Liver (tissue), 8 donors: ENCODE measurements at regions not wholly inside any gene's neighbourhood (a gene's known extent, or its start where the extent isn't known, plus 50 kb on each side); places are given as distances from the start of the nearest gene placed in this dataset.

ENCODE experiments used
- DNase-seq: peaks from one replicate; pipeline ENCODE4 v3.0.0-alpha.2; 2017; ENCODE audit warnings: low spot score
- H3K27ac ChIP-seq, 2 donors: one replicate each; pipeline ENCODE4 v1.7.0; 2013; ENCODE audit warnings: inconsistent platforms in 2 of 2, low read length in 2 of 2, control low read depth in 1 of 2, low read depth in 1 of 2, mild to moderate bottlenecking in 1 of 2
- H3K27me3 ChIP-seq, 4 donors: one replicate each; pipeline versions ENCODE4 v1.6.1 to v1.7.0; 2013; ENCODE audit warnings: low read length in 3 of 4, inconsistent platforms in 1 of 4, mild to moderate bottlenecking in 1 of 4, moderate library complexity in 1 of 4; ENCODE audit not compliant: control insufficient read depth in 4 of 4, insufficient read depth in 4 of 4
- H3K36me3 ChIP-seq, 4 donors: one replicate each; pipeline versions ENCODE4 v1.6.1 to v1.7.0; 2013; ENCODE audit warnings: low read length in 3 of 4, mild to moderate bottlenecking in 3 of 4, low read depth in 1 of 4, moderate library complexity in 1 of 4; ENCODE audit not compliant: control insufficient read depth in 4 of 4, insufficient read depth in 3 of 4
- H3K4me1 ChIP-seq, 4 donors: one replicate each; pipeline versions ENCODE4 v1.6.1 to v1.7.0; 2013; ENCODE audit warnings: low read length in 3 of 4, mild to moderate bottlenecking in 3 of 4, moderate library complexity in 1 of 4; ENCODE audit not compliant: control insufficient read depth in 4 of 4, insufficient read depth in 4 of 4
- H3K4me3 ChIP-seq, 3 donors: one replicate each; pipeline versions ENCODE4 v1.6.1 to v1.7.0; 2013; ENCODE audit warnings: low read length in 3 of 3, control low read depth in 1 of 3, low read depth in 1 of 3, mild to moderate bottlenecking in 1 of 3
- H3K9ac ChIP-seq, 2 donors: one replicate each; pipeline ENCODE4 v1.7.0; 2013; ENCODE audit warnings: low read length in 2 of 2, mild to moderate bottlenecking in 2 of 2, moderate library complexity in 2 of 2, control low read depth in 1 of 2, low read depth in 1 of 2
- H3K9me3 ChIP-seq, 4 donors: one replicate each; pipeline versions ENCODE4 v1.6.1 to v1.7.0; 2013; ENCODE audit warnings: low read length in 3 of 4; ENCODE audit not compliant: control insufficient read depth in 4 of 4
- CTCF ChIP-seq: fragments of 150-350 bp; IDR thresholded peaks from 2 replicates; pipeline ENCODE4 v1.5.1; 2017; ENCODE audit warnings: improper control_type of control experiment, low read depth, low read length; ENCODE audit not compliant: missing input control
- EGR1 ChIP-seq, 2 donors: IDR thresholded peaks; 2 replicates each; pipeline ENCODE4 v1.6.1; 2016 to 2018; ENCODE audit warnings: antibody characterized with exemption in 2 of 2, low read depth in 2 of 2
- FOXA1 ChIP-seq: IDR thresholded peaks from 2 replicates; pipeline ENCODE4 v1.6.1; 2016; ENCODE audit warnings: antibody characterized with exemption
- FOXA2 ChIP-seq: IDR thresholded peaks from 2 replicates; pipeline ENCODE4 v1.6.1; 2016; ENCODE audit warnings: antibody characterized with exemption
- GABPA ChIP-seq, 2 donors: IDR thresholded peaks in 1 of 2; conservative IDR thresholded peaks in 1 of 2; 2 replicates each; pipeline ENCODE4 v1.6.1; 2016; ENCODE audit warnings: antibody characterized with exemption in 2 of 2, mild to moderate bottlenecking in 1 of 2, moderate library complexity in 1 of 2
- HNF4A ChIP-seq, 2 donors: conservative IDR thresholded peaks; 2 replicates each; pipeline ENCODE4 v1.6.1; 2016; ENCODE audit warnings: antibody characterized with exemption in 2 of 2, mild to moderate bottlenecking in 2 of 2
- HNF4G ChIP-seq: IDR thresholded peaks from 2 replicates; pipeline ENCODE4 v1.6.1; 2016; ENCODE audit warnings: antibody characterized with exemption
- JUND ChIP-seq, 2 donors: IDR thresholded peaks; 2 replicates each; pipeline ENCODE4 v1.6.1; 2016; ENCODE audit warnings: antibody characterized with exemption in 2 of 2
- MAX ChIP-seq: IDR thresholded peaks from 2 replicates; pipeline ENCODE4 v1.6.1; 2016; ENCODE audit warnings: antibody characterized with exemption
- NR2F2 ChIP-seq: IDR thresholded peaks from 2 replicates; pipeline ENCODE4 v1.6.1; 2016; ENCODE audit warnings: antibody characterized with exemption
- RAD21 ChIP-seq, 2 donors: IDR thresholded peaks; 2 replicates each; pipeline ENCODE4 v1.6.1; 2016; ENCODE audit warnings: antibody characterized with exemption in 2 of 2, mild to moderate bottlenecking in 2 of 2
- RXRA ChIP-seq, 2 donors: IDR thresholded peaks; 2 replicates each; pipeline ENCODE4 v1.6.1; 2017 to 2018; ENCODE audit warnings: antibody characterized with exemption in 2 of 2, mild to moderate bottlenecking in 1 of 2
- SP1 ChIP-seq: IDR thresholded peaks from 2 replicates; pipeline ENCODE4 v1.6.1; 2018; ENCODE audit warnings: antibody characterized with exemption, mild to moderate bottlenecking
- TAF1 ChIP-seq: conservative IDR thresholded peaks from 2 replicates; pipeline ENCODE4 v1.6.1; 2016; ENCODE audit warnings: antibody characterized with exemption, mild to moderate bottlenecking
- YY1 ChIP-seq: IDR thresholded peaks from 2 replicates; pipeline ENCODE4 v1.6.1; 2016; ENCODE audit warnings: antibody characterized with exemption, mild to moderate bottlenecking
- ZBTB33 ChIP-seq: IDR thresholded peaks from 2 replicates; pipeline ENCODE4 v1.6.1; 2016; ENCODE audit warnings: antibody characterized with exemption
- WGBS: extraction: QIAGEN DNeasy Blood & Tissue Kit; methylation state at CpG from one replicate; pipeline ENCODE4 v1.1.7; 2013; 5-methylcytosine and 5-hydroxymethylcytosine counted together
- TF ChIP-seq, protein P1 (sequence below): IDR thresholded peaks from 2 replicates; pipeline ENCODE4 v1.6.1; 2016; ENCODE audit warnings: antibody characterized with exemption
- TF ChIP-seq, protein P2 (sequence below): IDR thresholded peaks from 2 replicates; pipeline ENCODE4 v1.6.1; 2016; ENCODE audit warnings: antibody characterized with exemption, mild to moderate bottlenecking
- donor health status: healthy.
- donor health status: healthy.
- donor health status: healthy.
- donor health status: healthy.
- donor health status: healthy.

DNA sequence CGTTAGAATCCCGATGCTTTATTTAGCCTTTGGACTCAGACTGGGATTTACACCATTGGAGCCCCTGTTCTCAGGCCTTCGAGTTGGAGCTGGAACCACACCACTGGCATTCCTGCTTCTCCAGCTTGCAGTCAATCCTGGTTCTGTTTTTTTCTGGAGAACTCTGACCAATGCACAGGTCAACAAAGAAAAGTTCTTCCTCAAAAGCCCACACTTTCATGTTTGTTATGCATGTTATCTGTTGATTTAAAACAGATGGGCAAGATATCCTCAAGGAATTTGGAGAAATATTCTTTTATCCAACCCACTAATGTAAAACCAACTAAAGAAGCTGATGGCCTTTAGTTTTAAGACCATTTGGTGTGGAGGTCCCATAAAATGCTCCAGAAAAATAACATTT, 205.7 kb downstream of the ANKRD60 start:
- Histone ChIP-seq H3K4me1 (no peaks in the 10 kb centered on the region), H3K9me3 (no peaks in the 10 kb centered on the region), H3K4me3 (no peak overlapping the region), H3K9ac (no peak overlapping the region), H3K27ac (no peak overlapping the region), H3K27me3 (peaks cover 0 to 2% (median 0%) of the 10 kb centered on the region in 4 donors), H3K36me3 (no peaks in the 10 kb centered on the region)
- no peak for DNase-seq
- no peak for TF ChIP-seq FOXA1
- TF ChIP-seq RAD21 (IDR thresholded peaks at IDR 0.05) = no peak
- no peak for TF ChIP-seq TAF1
- no peak for TF ChIP-seq JUND (IDR thresholded peaks at IDR 0.05)
- TF ChIP-seq HNF4G = no peak
- no peak for TF ChIP-seq ZBTB33
- TF ChIP-seq, protein P1, sequence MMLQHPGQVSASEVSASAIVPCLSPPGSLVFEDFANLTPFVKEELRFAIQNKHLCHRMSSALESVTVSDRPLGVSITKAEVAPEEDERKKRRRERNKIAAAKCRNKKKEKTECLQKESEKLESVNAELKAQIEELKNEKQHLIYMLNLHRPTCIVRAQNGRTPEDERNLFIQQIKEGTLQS = no peak
- TF ChIP-seq MAX = no peak
- no peak for TF ChIP-seq NR2F2
- TF ChIP-seq, protein P2, sequence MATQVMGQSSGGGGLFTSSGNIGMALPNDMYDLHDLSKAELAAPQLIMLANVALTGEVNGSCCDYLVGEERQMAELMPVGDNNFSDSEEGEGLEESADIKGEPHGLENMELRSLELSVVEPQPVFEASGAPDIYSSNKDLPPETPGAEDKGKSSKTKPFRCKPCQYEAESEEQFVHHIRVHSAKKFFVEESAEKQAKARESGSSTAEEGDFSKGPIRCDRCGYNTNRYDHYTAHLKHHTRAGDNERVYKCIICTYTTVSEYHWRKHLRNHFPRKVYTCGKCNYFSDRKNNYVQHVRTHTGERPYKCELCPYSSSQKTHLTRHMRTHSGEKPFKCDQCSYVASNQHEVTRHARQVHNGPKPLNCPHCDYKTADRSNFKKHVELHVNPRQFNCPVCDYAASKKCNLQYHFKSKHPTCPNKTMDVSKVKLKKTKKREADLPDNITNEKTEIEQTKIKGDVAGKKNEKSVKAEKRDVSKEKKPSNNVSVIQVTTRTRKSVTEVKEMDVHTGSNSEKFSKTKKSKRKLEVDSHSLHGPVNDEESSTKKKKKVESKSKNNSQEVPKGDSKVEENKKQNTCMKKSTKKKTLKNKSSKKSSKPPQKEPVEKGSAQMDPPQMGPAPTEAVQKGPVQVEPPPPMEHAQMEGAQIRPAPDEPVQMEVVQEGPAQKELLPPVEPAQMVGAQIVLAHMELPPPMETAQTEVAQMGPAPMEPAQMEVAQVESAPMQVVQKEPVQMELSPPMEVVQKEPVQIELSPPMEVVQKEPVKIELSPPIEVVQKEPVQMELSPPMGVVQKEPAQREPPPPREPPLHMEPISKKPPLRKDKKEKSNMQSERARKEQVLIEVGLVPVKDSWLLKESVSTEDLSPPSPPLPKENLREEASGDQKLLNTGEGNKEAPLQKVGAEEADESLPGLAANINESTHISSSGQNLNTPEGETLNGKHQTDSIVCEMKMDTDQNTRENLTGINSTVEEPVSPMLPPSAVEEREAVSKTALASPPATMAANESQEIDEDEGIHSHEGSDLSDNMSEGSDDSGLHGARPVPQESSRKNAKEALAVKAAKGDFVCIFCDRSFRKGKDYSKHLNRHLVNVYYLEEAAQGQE = no peak
- TF ChIP-seq RXRA (IDR thresholded peaks at IDR 0.05) = no peak
- no peak for TF ChIP-seq HNF4A (conservative IDR thresholded peaks at IDR 0.05)
- no peak for TF ChIP-seq YY1
- TF ChIP-seq EGR1 (IDR thresholded peaks at IDR 0.05; ENCODE audit: low read depth in 2 of 2) = no peak
- no peak for TF ChIP-seq CTCF
- TF ChIP-seq SP1 = no peak
- TF ChIP-seq FOXA2 = no peak
- TF ChIP-seq GABPA (IDR thresholded peaks at IDR 0.05 in 1 of 2, conservative IDR thresholded peaks at IDR 0.05 in 1 of 2) = no peak
- 80% methylated on average over 3 of the region's 3 CpGs for WGBS
